ENCODE measurements at regions not wholly inside any gene's neighbourhood (a gene's known extent, or its start where the extent isn't known, plus 50 kb on each side); places are given as distances from the start of the nearest gene placed in this dataset.
"Not testable (repeated sequence)": the region's sequence is repeated elsewhere in the genome, so short reads cannot be mapped to it uniquely, and the experiment has no call there.

GRCh38 chr12:67760586-67761275, 112.2 kb downstream of the DYRK2 start:
- DNase-seq: no peak

GRCh38 chr12:67761566-67761965, 113.0 kb downstream of the DYRK2 start:
- DNase-seq: no peak

GRCh38 chr12:67764055-67764454, 115.5 kb downstream of the DYRK2 start:
- no peak for DNase-seq

- no peak for DNase-seq
These were observed 116.5 kb downstream of the DYRK2 start for GRCh38 chr12:67764946-67765619.

- DNase-seq: no peak
These were observed 117.5 kb downstream of the DYRK2 start for GRCh38 chr12:67765776-67766766.

- DNase-seq: no peak
These were observed 124.0 kb downstream of the DYRK2 start for GRCh38 chr12:67772267-67773169.

GRCh38 chr12:67773896-67774295, 125.4 kb downstream of the DYRK2 start:
- DNase-seq: no peak

GRCh38 chr12:67774983-67775587, 126.5 kb downstream of the DYRK2 start:
- DNase-seq: no peak

GRCh38 chr12:67780580-67781084, 132.1 kb downstream of the DYRK2 start:
- DNase-seq: no peak

- no peak for DNase-seq
These were observed 134.0 kb downstream of the DYRK2 start for GRCh38 chr12:67782573-67782972.

- DNase-seq: no peak
These were observed 134.8 kb downstream of the DYRK2 start for GRCh38 chr12:67783393-67783792.

GRCh38 chr12:67784831-67785230, 136.3 kb downstream of the DYRK2 start:
- DNase-seq: no peak

- no peak for DNase-seq
These were observed 137.5 kb downstream of the DYRK2 start for GRCh38 chr12:67786086-67786485.

- DNase-seq: no peak
These were observed 139.6 kb downstream of the DYRK2 start for GRCh38 chr12:67788118-67788517.

GRCh38 chr12:67789266-67789665, 140.7 kb downstream of the DYRK2 start:
- DNase-seq: no peak

- no peak for DNase-seq
These were observed 142.1 kb downstream of the DYRK2 start for GRCh38 chr12:67790660-67791059.

- not testable (repeated sequence) for DNase-seq
These were observed 142.8 kb downstream of the DYRK2 start for GRCh38 chr12:67791362-67791761.

GRCh38 chr12:67792185-67792584, 143.6 kb downstream of the DYRK2 start:
- DNase-seq: no peak

- no peak for DNase-seq
These were observed 145.6 kb downstream of the DYRK2 start for GRCh38 chr12:67794161-67794560.

GRCh38 chr12:67795236-67795635, 146.7 kb downstream of the DYRK2 start:
- DNase-seq: no peak

GRCh38 chr12:67797185-67797741, 148.7 kb downstream of the DYRK2 start:
- no peak for DNase-seq

All from stimulated activated naive CD4-positive, alpha-beta T cell treated with Interleukin-2 at 50 U/mL for 16 hours (primary cell).